Small intestine (tissue), 7 donors: ENCODE measurements at regions not wholly inside any gene's neighbourhood (a gene's known extent, or its start where the extent isn't known, plus 50 kb on each side); places are given as distances from the start of the nearest gene placed in this dataset.

Source experiments
- DNase-seq, 2 donors: peaks; one replicate each; pipeline versions ENCODE4 v3.0.0 to v3.0.0-alpha.2; 2013
- FAIRE-seq: peaks from 2 replicates; lab custom pipeline; 2012; peaks lifted over from hg19 to GRCh38; lab: Jason Lieb, UNC
- H3K27ac ChIP-seq, 3 donors: one replicate each; pipeline ENCODE4 v1.5.1; 2013; ENCODE audit warnings: low read length in 2 of 3, mild to moderate bottlenecking in 2 of 3, control low read depth in 1 of 3, inconsistent platforms in 1 of 3, low read depth in 1 of 3, moderate library complexity in 1 of 3
- H3K27me3 ChIP-seq, 3 donors: one replicate each; pipeline ENCODE4 v1.6.1; 2013; ENCODE audit warnings: low read length in 3 of 3, inconsistent platforms in 1 of 3; ENCODE audit not compliant: control insufficient read depth in 3 of 3, insufficient read depth in 3 of 3
- H3K36me3 ChIP-seq, 3 donors: one replicate each; pipeline ENCODE4 v1.6.1; 2013; ENCODE audit warnings: low read length in 3 of 3, inconsistent platforms in 1 of 3, low read depth in 1 of 3, mild to moderate bottlenecking in 1 of 3, moderate library complexity in 1 of 3; ENCODE audit not compliant: control insufficient read depth in 3 of 3, insufficient read depth in 2 of 3
- H3K4me1 ChIP-seq, 3 donors: one replicate each; pipeline ENCODE4 v1.6.1; 2013; ENCODE audit warnings: low read length in 2 of 3, inconsistent platforms in 1 of 3, low read depth in 1 of 3, mild to moderate bottlenecking in 1 of 3, moderate library complexity in 1 of 3; ENCODE audit not compliant: control insufficient read depth in 3 of 3, insufficient read depth in 2 of 3
- H3K4me3 ChIP-seq, 3 donors: one replicate each; pipeline ENCODE4 v1.5.1; 2013; ENCODE audit warnings: low read length in 3 of 3, control low read depth in 1 of 3, inconsistent platforms in 1 of 3, low read depth in 1 of 3, mild to moderate bottlenecking in 1 of 3, moderate library complexity in 1 of 3
- H3K9me3 ChIP-seq, 2 donors: one replicate each; pipeline ENCODE4 v1.6.1; 2013; ENCODE audit warnings: low read depth in 1 of 2, low read length in 1 of 2; ENCODE audit not compliant: control insufficient read depth in 2 of 2, insufficient read depth in 1 of 2
- WGBS, 3 donors: extraction: QIAGEN DNeasy Blood & Tissue Kit; methylation state at CpG; one replicate each; pipeline ENCODE4 v1.1.7; 2013; 5-methylcytosine and 5-hydroxymethylcytosine counted together
- donor health status: healthy with polysubstance abuse.
- donor health status: control.
- donor health status: control.
- donor health status: Bipolar disorder and iron deficiency.
- donor health status: healthy.

DNA sequence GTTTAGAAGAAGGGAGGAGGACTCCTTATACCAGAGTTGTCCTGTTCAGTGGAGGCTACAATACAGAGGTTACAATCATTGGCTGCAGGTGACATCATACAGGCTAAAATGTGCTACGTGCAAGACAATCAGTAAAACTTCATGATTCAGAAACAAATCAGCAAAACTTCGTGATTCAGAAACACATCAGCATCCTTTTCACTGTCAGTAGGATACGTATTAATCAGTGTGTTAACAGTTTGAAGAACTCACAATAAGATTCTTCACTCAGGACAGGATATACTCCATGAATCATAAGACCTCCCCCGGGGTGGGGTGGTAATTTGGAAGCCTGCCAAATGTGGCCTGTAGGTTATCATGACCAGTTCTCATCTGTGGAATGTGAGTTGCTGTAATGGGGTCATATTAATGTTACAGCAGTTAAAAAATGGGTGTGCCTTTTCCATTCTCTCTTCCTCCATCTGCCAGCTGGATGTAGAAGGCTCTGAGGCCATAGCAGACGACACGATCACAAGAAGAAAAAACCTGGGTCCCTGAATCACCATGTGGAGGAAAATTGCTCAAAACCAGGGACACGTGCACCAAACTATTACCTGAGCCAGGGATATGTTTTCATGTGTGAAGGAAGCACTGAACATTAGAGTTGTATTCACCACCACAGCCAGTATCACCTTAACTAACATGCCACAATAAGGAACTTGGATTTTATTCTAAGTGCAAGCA, 134.8 kb upstream of the CREB1 start:
- no peaks in the 10 kb centered on the region for H3K27me3 ChIP-seq
- H3K27ac ChIP-seq: no peak overlapping the region
- WGBS, 3 donors: 44 to 54% (median 52%) methylated on average over 7 of the region's 7 CpGs
- FAIRE-seq (no peak), DNase-seq (no peak)
- H3K36me3 ChIP-seq: no peaks in the 10 kb centered on the region
- H3K4me3 ChIP-seq: no peak overlapping the region
- H3K9me3 ChIP-seq: no peaks in the 10 kb centered on the region
- no peaks in the 10 kb centered on the region for H3K4me1 ChIP-seq

DNA sequence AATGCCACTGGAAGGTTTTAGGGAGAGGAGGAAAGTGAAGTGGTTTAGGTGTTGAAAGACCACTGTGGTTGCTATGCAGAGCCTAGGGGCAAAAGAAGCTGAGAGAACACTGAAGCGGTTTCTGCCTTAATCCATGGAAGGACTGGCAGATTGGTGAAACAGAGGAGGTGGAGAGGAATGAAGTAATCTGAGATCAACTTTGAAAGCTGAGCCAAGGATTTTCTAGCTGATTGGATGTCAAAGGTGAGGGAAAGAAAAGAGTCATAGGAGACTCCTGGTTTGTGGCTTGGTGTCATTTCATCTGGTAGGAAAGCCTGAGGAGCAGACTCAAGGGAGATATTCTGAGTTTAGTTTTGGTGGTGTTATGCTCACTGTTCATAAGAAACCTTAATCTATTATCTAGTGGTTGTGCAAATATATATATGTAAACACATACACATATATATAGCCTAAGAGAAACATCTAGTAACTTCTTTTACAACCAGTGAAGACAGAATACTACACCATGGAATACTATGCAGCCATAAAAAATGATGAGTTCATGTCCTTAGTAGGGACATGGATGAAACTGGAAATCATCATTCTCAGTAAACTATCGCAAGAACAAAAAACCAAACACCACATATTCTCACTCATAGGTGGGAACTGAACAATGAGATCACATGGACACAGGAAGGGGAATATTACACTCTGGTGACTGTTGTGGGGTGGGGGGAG, 134.1 kb upstream of the CREB1 start:
- 89 to 96% (median 92%) methylated on average over 2 of the region's 2 CpGs for WGBS, 3 donors
- DNase-seq (no peak), FAIRE-seq (no peak)
- no peaks in the 10 kb centered on the region for H3K4me1 ChIP-seq
- no peaks in the 10 kb centered on the region for H3K36me3 ChIP-seq
- H3K27me3 ChIP-seq: no peaks in the 10 kb centered on the region
- no peak overlapping the region for H3K27ac ChIP-seq
- no peak overlapping the region for H3K4me3 ChIP-seq
- H3K9me3 ChIP-seq: no peaks in the 10 kb centered on the region

GRCh38 chr2:207397917-207398655, 131.7 kb upstream of the CREB1 start:
- H3K27me3 ChIP-seq: no peaks in the 10 kb centered on the region
- H3K4me3 ChIP-seq: no peak overlapping the region
- WGBS, 3 donors: 74 to 75% (median 74%) methylated on average over 9 of the region's 9 CpGs
- H3K27ac ChIP-seq: no peak overlapping the region
- no peaks in the 10 kb centered on the region for H3K4me1 ChIP-seq
- no peaks in the 10 kb centered on the region for H3K36me3 ChIP-seq
- FAIRE-seq: no peak
- DNase-seq: no peak
- no peaks in the 10 kb centered on the region for H3K9me3 ChIP-seq

DNA sequence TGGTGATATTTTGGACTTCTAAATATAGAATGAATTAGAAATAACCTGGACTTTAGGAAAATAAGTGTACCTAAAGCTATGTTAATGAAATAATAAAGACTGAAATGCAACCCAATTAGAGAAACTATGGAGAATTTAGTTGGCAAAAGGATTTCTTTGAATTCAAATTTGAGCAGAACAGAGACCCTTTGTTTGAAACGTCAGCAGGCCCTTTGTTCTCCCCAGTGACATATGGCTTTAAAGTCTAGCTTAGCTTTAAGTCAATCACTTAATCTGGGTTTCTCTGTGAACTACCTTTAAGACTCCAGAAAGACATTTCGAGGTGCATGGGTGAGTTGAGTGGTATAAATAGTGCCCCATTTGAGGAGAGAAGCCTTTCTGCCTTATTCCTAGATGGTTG, 130.5 kb upstream of the CREB1 start:
- no peaks in the 10 kb centered on the region for H3K4me1 ChIP-seq
- DNase-seq (no peak), FAIRE-seq (no peak)
- no peak overlapping the region for H3K27ac ChIP-seq
- no peaks in the 10 kb centered on the region for H3K36me3 ChIP-seq
- WGBS, 3 donors: 45 to 58% (median 54%) methylated on average over 2 of the region's 2 CpGs
- no peak overlapping the region for H3K4me3 ChIP-seq
- H3K27me3 ChIP-seq: no peaks in the 10 kb centered on the region
- no peaks in the 10 kb centered on the region for H3K9me3 ChIP-seq

GRCh38 chr2:207401338-207401737, 128.4 kb upstream of the CREB1 start:
- Histone ChIP-seq H3K27ac (no peak overlapping the region), H3K9me3 (no peaks in the 10 kb centered on the region), H3K4me3 (no peak overlapping the region), H3K27me3 (no peaks in the 10 kb centered on the region), H3K4me1 (no peaks in the 10 kb centered on the region), H3K36me3 (no peaks in the 10 kb centered on the region)
- no peak for DNase-seq
- no peak for FAIRE-seq

DNA sequence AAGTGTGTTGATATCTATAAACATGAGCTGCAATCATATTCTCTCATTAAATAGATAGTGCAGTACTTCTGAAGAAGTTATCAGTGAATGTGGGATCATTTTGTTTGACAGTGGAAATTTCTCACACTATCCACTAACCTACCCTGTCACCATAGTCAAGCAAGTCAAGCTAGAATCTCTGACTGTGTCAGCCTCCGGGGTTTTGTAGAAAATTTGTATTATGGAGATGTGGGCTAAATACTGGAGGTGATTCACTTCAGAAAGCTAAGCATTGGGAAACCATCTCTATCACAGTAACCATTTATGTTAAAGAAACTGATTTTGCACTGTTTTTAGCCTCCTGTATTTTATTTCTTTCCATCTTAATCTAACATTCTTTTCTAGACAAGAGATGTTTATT, 126.6 kb upstream of the CREB1 start:
- H3K9me3 ChIP-seq: no peaks in the 10 kb centered on the region
- DNase-seq: no peak
- no peak for FAIRE-seq
- no peaks in the 10 kb centered on the region for H3K4me1 ChIP-seq
- 88 to 95% (median 94%) methylated on average over 1 of the region's 1 CpG for WGBS, 3 donors
- H3K27ac ChIP-seq: no peak overlapping the region
- no peaks in the 10 kb centered on the region for H3K27me3 ChIP-seq
- no peak overlapping the region for H3K4me3 ChIP-seq
- H3K36me3 ChIP-seq: no peaks in the 10 kb centered on the region

DNA sequence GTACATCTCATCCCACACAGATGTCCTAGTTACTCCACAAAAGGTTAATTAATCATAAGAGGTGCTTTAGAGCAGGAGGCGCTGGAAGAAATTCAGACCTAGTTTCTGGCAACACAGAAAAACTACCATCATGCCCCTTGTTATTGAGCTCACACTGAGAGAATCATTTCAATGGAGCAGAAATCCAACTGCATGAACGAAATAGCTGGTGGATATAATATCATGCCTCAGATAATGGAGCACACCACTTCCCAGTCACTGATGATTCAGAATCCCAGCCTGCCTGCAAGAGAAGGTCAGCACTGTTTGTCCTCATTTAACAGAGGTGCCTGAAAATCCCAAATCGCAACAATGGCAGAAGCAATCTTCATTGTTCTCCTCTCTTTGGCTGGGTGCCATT, 125.8 kb upstream of the CREB1 start:
- no peak for FAIRE-seq
- whole genome bisulfite sequencing, 3 donors: 73 to 86% (median 78%) methylated on average over 3 of the region's 3 CpGs
- no peak overlapping the region for H3K27ac ChIP-seq

GRCh38 chr2:207405150-207405549, 124.6 kb upstream of the CREB1 start:
- Histone ChIP-seq H3K27me3 (peaks cover 0 to 3% (median 0%) of the 10 kb centered on the region in 3 donors), H3K4me1 (no peaks in the 10 kb centered on the region), H3K4me3 (no peak overlapping the region), H3K36me3 (no peaks in the 10 kb centered on the region), H3K9me3 (no peaks in the 10 kb centered on the region), H3K27ac (no peak overlapping the region)
- 60 to 90% (median 79%) methylated on average over 2 of the region's 2 CpGs for WGBS, 3 donors
- FAIRE-seq: no peak
- DNase-seq: no peak

More for the DNA sequence above, 125.8 kb upstream of the CREB1 start:
- no peaks in the 10 kb centered on the region for H3K4me1 ChIP-seq
- no peak for DNase-seq
- peaks cover 0 to 3% (median 0%) of the 10 kb centered on the region in 3 donors for H3K27me3 ChIP-seq
- no peaks in the 10 kb centered on the region for H3K9me3 ChIP-seq
- H3K4me3 ChIP-seq: no peak overlapping the region
- no peaks in the 10 kb centered on the region for H3K36me3 ChIP-seq
